Stimulated activated naive CD8-positive, alpha-beta T cell treated with anti-CD3 and anti-CD28 coated beads, Interleukin-15, amount 100 ng/mL, for 72 hours (primary cell): ENCODE measurements at regions not wholly inside any gene's neighbourhood (a gene's known extent, or its start where the extent isn't known, plus 50 kb on each side); places are given as distances from the start of the nearest gene placed in this dataset.
"Not testable (repeated sequence)": the region's sequence is repeated elsewhere in the genome, so short reads cannot be mapped to it uniquely, and the experiment has no call there.

Source experiments
- ATAC-seq: fragments of 150-1000 bp; cut with Tn5 transposase; 2 replicates; pipeline ENCODE4 v1.10.0; 2021; ENCODE audit warnings: mild to moderate bottlenecking, moderate library complexity
- DNase-seq, 2 donors: peaks; one replicate each; pipeline ENCODE4 v3.0.0; 2021 to 2022
- H3K27ac Mint-ChIP-seq, 2 donors: one replicate each; pipeline ENCODE4 v1.8.0; 2022; ENCODE audit warnings: mild to moderate bottlenecking in 2 of 2, mixed read lengths in 2 of 2, moderate library complexity in 2 of 2
- H3K27me3 Mint-ChIP-seq: one replicate; pipeline ENCODE4 v1.8.0; 2022; ENCODE audit warnings: mixed read lengths
- H3K4me1 Mint-ChIP-seq: one replicate; pipeline ENCODE4 v1.8.0; 2022; ENCODE audit warnings: mild to moderate bottlenecking, mixed read lengths
- H3K4me3 Mint-ChIP-seq, 2 donors: one replicate each; pipeline ENCODE4 v1.8.0; 2022; ENCODE audit warnings: mild to moderate bottlenecking in 2 of 2, mixed read lengths in 2 of 2, moderate library complexity in 1 of 2
- H3K9me3 Mint-ChIP-seq, 2 donors: one replicate each; pipeline ENCODE4 v1.8.0; 2022; ENCODE audit warnings: mixed read lengths in 2 of 2

DNA sequence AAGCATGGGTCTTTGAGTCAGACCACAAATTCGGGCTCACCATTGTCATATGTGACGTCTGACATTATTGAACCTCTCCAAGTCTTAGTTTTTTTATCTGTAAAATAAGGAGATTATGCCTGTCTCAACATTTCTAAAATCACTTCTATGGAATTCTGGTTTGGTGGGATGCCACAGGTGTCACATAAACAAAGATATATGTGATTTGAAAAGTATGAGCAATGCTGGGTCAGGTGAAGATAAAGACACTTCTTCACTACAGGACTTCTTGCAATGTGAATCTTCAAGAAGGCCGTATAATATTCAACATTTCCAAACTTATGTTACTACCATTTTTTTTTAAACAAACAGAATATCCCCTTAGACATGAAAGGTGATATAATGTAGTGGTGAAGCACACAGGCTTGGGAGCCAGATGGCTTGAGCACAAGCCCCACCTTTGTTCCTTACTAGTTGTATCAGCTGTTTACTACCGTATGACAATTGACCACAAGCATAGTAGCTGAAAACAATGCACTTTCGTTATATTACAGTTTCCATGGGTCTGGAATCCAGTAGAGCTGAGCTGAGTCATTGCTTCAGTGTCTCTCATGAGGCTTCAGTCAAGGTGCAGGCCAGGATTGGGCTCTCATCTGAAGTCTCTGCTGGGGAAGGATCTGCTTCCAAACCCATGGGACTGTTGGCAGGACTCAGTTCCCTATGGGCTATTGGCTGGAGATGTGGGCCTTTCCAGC is 87.7 kb downstream of the UTP18 start:
- H3K4me1 Mint-ChIP-seq, result no peaks in the 10 kb centered on the region
- no peak overlapping the region for H3K27ac Mint-ChIP-seq
- no peak for ATAC-seq
- no peaks in the 10 kb centered on the region for H3K9me3 Mint-ChIP-seq
- no peak overlapping the region for H3K4me3 Mint-ChIP-seq
- no peak for DNase-seq
- peaks cover 23% of the 10 kb centered on the region for H3K27me3 Mint-ChIP-seq

DNA sequence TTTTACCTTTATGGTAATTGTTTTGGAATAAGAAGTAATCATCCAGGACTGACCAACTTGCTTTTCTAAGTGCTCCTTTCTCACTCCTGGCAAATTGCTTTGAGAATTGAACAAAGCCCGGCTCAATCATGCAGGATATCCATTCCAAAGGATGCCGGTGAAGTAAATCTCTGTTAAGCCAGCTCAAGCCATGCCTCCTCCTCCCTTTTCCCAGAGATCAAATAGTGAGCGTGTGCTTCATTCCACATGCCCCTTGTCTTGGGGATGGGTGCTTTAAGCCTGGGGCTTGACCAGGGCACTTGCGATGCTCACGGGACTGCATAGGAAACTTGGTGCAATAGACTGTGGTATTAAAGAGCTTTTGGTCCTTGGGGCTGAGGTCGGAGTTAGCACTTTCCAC is 90.7 kb downstream of the UTP18 start:
- no peaks in the 10 kb centered on the region for H3K9me3 Mint-ChIP-seq
- DNase-seq, result no peak
- no peak for ATAC-seq
- peaks cover 33% of the 10 kb centered on the region for H3K27me3 Mint-ChIP-seq
- no peak overlapping the region for H3K27ac Mint-ChIP-seq
- no peak overlapping the region for H3K4me3 Mint-ChIP-seq
- H3K4me1 Mint-ChIP-seq, result no peaks in the 10 kb centered on the region

DNA sequence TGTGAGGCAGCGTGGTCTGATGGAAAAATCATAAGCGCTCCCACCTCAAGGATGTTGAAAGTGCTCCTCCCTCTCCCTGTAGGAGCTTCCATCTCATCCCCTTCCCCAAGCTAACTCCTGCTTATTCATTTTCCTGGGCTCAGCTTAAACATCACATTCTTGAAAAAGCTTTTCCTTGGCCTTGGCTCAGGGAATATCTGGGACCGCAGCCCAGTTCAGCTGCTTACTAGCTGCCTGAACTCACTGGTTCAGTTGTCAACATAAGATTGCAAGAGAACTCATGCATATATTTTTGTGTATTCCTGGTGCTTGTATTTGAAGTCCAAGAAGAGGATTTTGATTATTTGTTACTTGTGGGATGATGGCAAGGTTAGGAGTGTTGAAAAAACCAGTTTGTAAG is 91.5 kb downstream of the UTP18 start:
- H3K4me3 Mint-ChIP-seq, result no peak overlapping the region
- H3K9me3 Mint-ChIP-seq, result no peaks in the 10 kb centered on the region
- no peak for ATAC-seq
- DNase-seq, result no peak
- peaks cover 33% of the 10 kb centered on the region for H3K27me3 Mint-ChIP-seq
- no peak overlapping the region for H3K27ac Mint-ChIP-seq
- no peaks in the 10 kb centered on the region for H3K4me1 Mint-ChIP-seq

DNA sequence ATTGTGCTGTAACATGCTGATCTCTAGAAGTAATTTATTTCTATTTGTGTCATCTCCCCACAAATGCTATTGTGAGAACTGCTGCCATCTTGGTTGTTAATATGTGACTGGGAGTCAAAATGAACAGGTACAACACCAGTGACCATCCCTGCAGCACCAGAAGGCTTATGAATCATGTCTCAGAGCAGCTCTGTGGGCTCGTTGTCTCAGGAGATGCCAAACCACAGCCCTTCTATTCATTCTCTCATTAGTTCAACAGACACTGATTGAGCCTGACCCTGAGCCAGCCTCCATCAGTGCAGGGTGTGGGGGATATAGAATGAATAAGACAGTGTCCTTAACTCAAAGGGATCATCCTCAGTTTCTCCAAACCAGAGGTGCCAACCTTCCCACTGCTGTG is 92.5 kb downstream of the UTP18 start:
- Mint-ChIP-seq H3K9me3 (no peaks in the 10 kb centered on the region), H3K27ac (no peak overlapping the region), H3K4me1 (no peaks in the 10 kb centered on the region), H3K27me3 (peaks cover 33% of the 10 kb centered on the region), H3K4me3 (no peak overlapping the region)
- no peak for ATAC-seq
- no peak for DNase-seq

DNA sequence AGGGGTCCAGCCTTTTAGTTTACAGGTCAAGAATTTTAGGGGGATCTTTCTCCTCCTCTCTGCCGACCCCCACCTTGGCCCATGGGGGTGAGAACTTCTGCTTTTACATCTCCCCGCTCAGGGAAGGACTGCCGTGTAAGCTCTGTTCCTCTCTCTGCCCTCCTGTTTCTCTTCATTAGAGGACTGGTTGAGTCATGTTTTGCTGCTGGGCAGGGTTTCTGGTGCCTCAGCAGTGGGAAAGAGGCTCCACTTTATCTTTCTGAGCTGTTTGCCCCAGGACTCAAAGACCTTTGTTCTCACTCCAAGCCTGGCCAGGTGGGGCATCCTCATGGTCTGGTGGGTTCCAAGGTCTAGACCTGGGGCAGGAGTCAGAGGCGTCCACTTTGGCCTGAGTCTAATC is 93.0 kb downstream of the UTP18 start:
- no peak overlapping the region for H3K27ac Mint-ChIP-seq
- peaks cover 33% of the 10 kb centered on the region for H3K27me3 Mint-ChIP-seq
- H3K4me3 Mint-ChIP-seq, result no peak overlapping the region
- H3K9me3 Mint-ChIP-seq, result no peaks in the 10 kb centered on the region
- no peak for ATAC-seq
- DNase-seq, result no peak
- H3K4me1 Mint-ChIP-seq, result no peaks in the 10 kb centered on the region

DNA sequence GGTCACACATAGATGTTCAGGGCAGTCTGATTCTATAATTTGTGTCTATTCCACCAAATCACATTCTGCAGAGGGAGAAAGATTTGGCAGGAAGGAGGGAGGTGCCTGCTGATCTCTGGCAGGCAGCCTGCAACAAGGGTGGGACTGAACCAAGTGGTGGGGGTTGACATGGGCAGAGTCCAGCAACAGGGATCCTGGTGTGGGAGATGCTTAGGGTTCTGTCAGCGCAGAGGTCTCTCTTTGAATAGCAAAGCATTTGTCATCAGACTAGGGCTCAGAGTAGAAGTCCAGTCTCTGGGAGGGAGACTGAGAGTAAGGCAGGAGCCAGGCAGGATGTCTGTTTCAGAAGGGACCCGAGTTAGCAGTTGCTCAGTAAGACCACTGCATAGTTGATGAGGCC is 94.6 kb downstream of the UTP18 start:
- H3K4me3 Mint-ChIP-seq, result no peak overlapping the region
- H3K27ac Mint-ChIP-seq, result no peak overlapping the region
- no peak for DNase-seq
- ATAC-seq, result no peak
- H3K9me3 Mint-ChIP-seq, result no peaks in the 10 kb centered on the region
- no peaks in the 10 kb centered on the region for H3K4me1 Mint-ChIP-seq
- H3K27me3 Mint-ChIP-seq, result peaks cover 33% of the 10 kb centered on the region

DNA sequence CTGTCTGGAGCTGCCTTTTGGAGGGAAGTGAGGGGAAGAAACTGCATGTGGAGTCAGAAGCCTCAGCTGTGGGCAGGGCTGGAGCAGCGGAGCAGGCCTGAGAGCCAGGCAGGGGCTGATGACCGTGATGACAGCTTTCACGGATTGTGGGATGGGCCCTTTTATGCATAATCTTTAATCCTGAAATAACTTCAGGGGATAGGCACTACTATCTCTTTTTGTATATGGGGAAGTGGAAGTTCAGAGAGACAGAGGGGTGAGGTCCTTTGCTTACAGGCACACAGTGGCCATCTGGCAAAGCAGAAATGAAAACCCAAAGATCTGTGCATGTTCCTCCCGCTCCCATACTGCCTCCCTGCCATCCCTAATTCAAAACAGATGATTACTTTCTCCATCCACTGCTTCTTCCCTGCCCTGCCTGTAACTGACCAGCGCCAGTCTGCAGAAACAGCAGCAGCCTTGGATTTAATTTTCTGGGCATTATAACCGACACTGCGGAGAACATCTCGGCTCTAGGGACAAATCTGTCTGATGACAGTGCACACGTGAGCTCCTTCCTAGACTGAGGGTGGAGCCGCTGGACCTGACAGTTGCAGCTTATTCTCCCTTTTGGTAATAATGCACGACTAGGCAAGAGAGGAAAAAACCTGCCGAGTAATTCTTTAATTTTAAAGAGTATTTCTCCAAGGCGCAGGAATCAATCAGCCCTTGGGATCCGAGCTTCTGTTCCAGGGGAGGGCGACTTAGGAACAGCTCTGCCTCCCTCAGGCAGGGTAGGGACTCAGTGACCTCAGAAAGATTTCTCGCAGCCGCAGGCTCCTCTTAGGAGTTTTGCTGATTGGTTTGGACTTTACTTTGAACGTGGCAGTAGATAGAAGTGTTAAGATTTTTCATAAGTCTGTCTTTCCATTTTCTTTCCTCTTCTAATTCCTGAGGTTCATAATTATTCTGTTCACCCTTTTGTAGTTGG is 95.4 kb downstream of the UTP18 start:
- H3K27ac Mint-ChIP-seq, result no peak overlapping the region
- H3K27me3 Mint-ChIP-seq, result peaks cover 27% of the 10 kb centered on the region
- H3K4me1 Mint-ChIP-seq, result no peaks in the 10 kb centered on the region
- DNase-seq (no peak), ATAC-seq (no peak)
- H3K4me3 Mint-ChIP-seq, result no peak overlapping the region
- H3K9me3 Mint-ChIP-seq, result no peaks in the 10 kb centered on the region

DNA sequence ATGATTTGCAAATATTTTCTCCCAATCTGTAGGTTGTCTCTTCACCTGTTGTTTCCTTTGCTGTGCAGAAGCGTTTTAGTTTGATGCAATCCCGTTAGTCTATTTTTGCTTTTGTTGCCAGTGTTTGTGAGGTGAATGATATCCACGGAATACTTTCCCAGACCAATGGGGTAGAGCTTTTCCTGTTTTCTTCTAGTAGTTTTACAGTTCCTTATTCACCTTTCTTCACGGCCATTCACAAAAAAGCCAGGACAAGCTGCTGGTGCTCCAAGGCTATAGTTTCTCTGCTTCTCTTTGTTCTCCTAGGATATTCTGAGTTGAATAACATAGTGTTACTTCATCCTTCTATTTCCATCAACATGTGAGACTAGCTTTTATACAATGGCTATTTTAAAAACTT is 98.7 kb downstream of the UTP18 start:
- Mint-ChIP-seq H3K4me1 (no peaks in the 10 kb centered on the region), H3K27me3 (no peaks in the 10 kb centered on the region), H3K9me3 (no peaks in the 10 kb centered on the region), H3K4me3 (no peak overlapping the region), H3K27ac (no peak overlapping the region)
- ATAC-seq (no peak), DNase-seq (no peak)

DNA sequence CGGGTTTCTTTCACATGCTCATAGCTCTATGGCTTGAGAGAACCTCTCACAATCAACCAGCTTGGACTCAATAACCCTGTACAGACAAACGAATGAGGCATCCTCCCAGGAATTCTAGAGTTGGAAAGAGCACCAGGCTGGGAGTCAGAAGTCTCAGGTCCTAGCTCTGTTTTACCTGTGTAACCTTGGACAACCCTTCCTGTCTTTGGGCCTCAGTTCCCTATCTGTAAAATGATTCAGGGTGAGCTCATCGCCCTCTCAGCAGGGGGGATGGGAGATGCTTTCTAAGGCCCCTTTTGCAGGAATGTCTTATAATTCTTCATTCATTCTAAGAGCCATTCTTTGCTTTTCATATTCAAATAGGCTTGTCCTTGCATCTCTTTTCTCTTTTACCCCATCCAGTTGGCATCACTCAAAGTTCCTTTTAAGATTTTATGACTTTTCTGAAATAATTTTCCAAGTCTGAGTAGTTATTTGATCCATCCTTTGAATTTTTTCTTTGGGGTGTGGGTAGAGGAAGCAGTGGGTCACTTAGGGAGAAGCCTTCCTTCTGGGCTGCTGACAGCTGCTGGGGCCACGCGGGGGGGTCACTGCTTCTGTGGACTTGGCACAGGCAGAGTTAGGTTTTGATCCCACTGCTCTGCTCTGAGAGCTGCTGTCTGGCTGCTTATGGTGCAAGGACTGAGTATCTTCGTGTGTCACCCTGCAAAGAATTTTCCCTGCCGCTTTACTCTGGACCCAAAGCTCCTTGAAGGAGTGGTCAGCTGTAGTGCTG is 102.7 kb downstream of the UTP18 start:
- no peak overlapping the region for H3K4me3 Mint-ChIP-seq
- DNase-seq (no peak), ATAC-seq (no peak)
- no peak overlapping the region for H3K27ac Mint-ChIP-seq
- no peaks in the 10 kb centered on the region for H3K27me3 Mint-ChIP-seq
- no peaks in the 10 kb centered on the region for H3K9me3 Mint-ChIP-seq
- H3K4me1 Mint-ChIP-seq, result peaks cover 9% of the 10 kb centered on the region

DNA sequence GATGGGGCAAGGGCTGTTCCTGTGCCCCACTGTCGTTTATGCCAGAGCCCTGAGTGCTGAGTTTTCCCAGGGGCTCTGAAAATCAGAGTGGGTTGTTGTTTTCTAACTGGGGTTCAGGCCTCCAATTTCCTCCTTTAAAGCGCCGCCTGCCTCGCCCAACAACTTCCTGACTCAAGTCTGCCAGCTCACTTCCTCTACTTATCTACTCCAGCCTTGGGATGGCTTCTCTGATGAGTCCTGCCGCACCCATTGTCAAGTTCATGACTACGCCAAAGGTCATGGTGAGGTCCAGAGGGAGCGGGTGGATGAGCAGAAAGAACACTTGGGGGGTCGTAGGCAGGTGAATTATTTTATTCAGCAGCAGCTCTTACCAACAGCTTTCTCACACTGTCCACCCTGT is 104.7 kb downstream of the UTP18 start:
- H3K27ac Mint-ChIP-seq, result peak overlapping the region in 1 of 2 donors; percentile 70
- H3K27me3 Mint-ChIP-seq, result no peaks in the 10 kb centered on the region
- no peak for DNase-seq
- peaks cover 9% of the 10 kb centered on the region for H3K4me1 Mint-ChIP-seq
- ATAC-seq, result no peak
- H3K9me3 Mint-ChIP-seq, result no peaks in the 10 kb centered on the region
- no peak overlapping the region for H3K4me3 Mint-ChIP-seq

DNA sequence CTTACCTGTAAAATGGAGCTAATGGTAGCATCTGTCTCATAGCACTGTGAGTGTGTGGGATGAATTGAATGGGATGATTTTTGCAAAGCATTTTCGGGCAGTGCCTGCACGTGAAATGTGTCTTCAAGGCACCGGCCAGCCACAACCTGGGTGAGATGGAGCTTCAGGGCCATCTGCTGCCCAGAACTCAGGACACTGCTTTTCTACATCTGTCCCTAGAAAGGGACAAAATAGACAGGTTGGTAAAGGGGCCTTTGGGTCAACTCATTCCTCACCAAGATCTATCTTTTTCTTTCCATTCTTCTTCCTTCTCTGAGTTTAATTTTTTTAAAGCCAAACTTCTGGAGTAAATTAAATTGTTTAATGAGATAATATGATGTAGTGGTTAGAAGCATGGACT is 106.5 kb downstream of the UTP18 start:
- DNase-seq, result no peak
- Mint-ChIP-seq H3K9me3 (peaks cover 2% of the 10 kb centered on the region in 2 donors), H3K4me3 (no peak overlapping the region), H3K27ac (no peak overlapping the region), H3K4me1 (peaks cover 14% of the 10 kb centered on the region), H3K27me3 (no peaks in the 10 kb centered on the region)
- no peak for ATAC-seq

DNA sequence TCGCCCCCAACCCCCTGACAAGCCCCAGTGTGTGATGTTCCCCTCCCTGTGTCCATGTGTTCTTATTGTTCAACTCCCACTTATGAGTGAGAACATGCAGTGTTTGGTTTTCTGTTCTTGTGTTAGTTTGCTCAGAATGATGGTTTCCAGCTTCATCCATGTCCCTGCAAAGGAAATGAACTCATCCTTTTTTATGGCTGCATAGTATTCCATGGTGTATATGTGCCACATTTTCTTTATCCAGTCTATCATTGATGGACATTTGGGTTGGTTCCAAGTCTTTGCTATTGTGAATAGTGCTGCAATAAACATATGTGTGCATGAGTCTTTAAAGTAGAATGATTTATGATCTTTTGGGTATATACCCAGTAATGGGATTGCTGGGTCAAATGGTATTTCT is 107.5 kb downstream of the UTP18 start:
- ATAC-seq, DNase-seq, H3K27me3 Mint-ChIP-seq, H3K27ac Mint-ChIP-seq, H3K4me3 Mint-ChIP-seq, H3K9me3 Mint-ChIP-seq: not testable (repeated sequence)
- peaks cover 21% of the 10 kb centered on the region for H3K4me1 Mint-ChIP-seq

DNA sequence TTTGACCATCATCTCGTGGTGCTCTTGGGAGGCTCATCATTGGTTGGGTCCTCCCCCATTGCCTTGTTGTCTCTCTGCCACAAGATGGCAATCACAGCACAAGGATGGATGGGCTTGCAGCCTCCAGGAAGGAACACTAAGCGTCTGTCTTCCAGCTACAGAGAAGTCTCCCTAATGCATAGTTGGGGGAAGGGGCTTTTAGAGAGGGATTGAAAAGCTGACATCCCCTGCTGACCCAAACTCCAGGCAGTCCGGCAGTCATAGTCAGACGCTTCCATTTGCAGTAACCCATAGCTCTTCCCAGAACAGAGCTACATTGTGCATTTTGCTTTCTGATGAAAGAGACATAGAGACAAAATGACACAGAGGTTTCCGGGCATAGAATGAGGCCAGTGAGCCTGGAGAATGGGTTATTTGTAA is 111.4 kb downstream of the UTP18 start:
- H3K4me3 Mint-ChIP-seq, result peak overlapping the region; percentile 11 to 36
- H3K9me3 Mint-ChIP-seq, result peaks cover 5 to 9% of the 10 kb centered on the region in 2 donors
- H3K27ac Mint-ChIP-seq, result peak overlapping the region in 1 of 2 donors; percentile 46
- no peaks in the 10 kb centered on the region for H3K27me3 Mint-ChIP-seq
- peak; percentile 87 for ATAC-seq
- H3K4me1 Mint-ChIP-seq, result peaks cover 11% of the 10 kb centered on the region
- DNase-seq, result peak; percentile 38 to 60

DNA sequence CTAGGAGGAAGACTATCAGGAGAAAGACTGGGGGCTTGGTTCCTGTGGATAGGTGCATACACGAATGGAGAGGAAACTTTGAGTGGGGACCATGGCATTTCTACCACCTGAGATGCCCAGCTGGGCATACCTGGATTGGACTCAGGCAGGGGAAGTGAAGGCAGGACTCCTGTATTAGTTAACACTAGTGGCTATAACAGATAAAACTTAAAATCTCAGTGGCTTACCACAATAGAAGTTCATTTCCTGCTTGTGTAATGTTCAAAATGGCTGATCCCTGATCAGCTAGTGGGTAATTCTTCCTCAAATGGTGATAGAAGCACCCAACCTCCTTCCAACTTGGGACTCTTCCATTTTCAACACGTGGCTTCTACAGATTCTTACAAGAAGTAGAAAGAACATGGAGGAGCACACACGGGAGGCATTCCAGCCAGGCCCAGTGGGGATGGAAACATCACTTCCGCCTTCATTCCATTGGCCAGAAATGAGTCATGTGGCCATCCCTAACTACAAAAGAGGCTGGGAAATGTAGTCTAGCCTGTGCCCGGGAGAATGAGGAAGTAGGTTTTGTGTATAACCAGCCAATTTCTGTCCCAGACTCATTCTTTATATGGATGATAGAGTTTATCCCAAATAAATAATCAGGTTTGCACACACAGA is 112.1 kb downstream of the UTP18 start:
- Mint-ChIP-seq H3K27ac (peak overlapping the region; percentile 68 to 78), H3K9me3 (peaks cover 5 to 9% of the 10 kb centered on the region in 2 donors), H3K4me1 (peaks cover 11% of the 10 kb centered on the region), H3K4me3 (peak overlapping the region; percentile 11 to 36), H3K27me3 (no peaks in the 10 kb centered on the region)
- peak; percentile 41 for ATAC-seq
- DNase-seq, result no peak

DNA sequence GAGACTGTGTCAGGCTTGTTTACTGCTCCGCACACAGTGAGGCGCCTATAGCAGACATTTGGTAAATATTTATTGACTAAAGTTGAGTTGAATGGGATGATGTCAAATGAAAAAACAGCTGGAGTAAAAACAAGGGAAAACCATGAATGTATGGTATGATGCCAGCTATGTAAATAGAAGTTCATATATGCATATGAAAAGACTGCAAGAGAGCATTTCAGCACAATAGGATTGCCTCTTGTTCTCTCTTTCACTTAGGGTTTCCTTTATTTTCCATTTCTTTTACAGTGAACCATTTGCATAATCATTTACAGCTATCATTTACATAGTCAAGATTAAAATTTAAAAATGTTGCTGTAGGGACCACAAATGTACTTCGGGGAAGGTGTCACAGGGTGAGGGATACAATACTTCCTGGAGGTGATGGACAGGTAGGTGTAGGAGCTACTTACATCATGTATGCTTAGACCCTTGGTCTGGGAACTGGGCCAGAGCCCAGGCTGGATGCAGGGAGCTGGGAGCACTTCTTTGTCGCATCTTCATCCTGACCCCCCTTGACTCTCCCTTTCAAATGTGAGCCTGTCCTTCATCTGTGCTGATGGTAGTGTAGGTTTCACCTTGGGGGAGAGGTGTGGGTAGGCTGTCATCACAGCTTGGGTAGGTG is 113.3 kb downstream of the UTP18 start:
- Mint-ChIP-seq H3K27me3 (no peaks in the 10 kb centered on the region), H3K27ac (no peak overlapping the region), H3K4me1 (peaks cover 11% of the 10 kb centered on the region), H3K9me3 (peaks cover 5 to 9% of the 10 kb centered on the region in 2 donors), H3K4me3 (no peak overlapping the region)
- DNase-seq (no peak), ATAC-seq (no peak)
